NOMO-1 treated with dmso at 0.1 percent for 144 hours (cell line): ENCODE measurements at regions not wholly inside any gene's neighbourhood (a gene's known extent, or its start where the extent isn't known, plus 50 kb on each side); places are given as distances from the start of the nearest gene placed in this dataset.
"Not testable (repeated sequence)": the region's sequence is repeated elsewhere in the genome, so short reads cannot be mapped to it uniquely, and the experiment has no call there.

ENCODE experiments used
- DNase-seq: peaks from one replicate; lab custom pipeline; 2025; ENCODE audit not compliant: unreplicated experiment; lab: John Stamatoyannopoulos, UW

- DNase-seq: not testable (repeated sequence)
These were observed 669.7 kb downstream of the TYW1 start for GRCh38 chr7:67666359-67666758.

DNA sequence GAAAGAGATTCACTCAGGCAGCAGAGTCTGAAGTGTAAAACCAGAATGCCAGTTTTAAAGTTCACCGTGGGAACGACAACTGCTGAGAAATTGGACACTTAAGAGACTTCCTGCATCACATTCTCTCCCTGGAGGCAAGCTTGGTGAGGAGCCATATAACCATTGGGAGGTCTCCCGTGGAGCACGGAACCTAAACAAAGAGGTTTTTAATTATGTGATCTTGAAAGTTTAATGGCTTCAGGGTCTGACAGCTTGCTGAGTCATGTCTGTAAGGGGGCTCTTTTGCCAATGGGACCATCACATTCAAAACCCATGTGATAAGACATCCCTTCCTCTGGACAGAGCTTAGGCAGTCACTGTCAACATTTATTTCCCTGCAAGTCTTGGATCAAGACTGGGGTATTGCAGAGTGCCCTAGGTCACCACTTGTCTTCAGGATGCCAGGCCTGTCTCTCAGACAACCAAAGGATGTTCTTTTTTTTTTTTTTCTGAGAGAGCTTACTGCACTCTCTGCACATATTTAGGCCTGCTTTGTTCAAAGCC is 674.4 kb downstream of the TYW1 start:
- DNase-seq: no peak

GRCh38 chr7:67673861-67674260 is 677.2 kb downstream of the TYW1 start:
- DNase-seq: no peak

- DNase-seq: not testable (repeated sequence)
These were observed 678.2 kb downstream of the TYW1 start for GRCh38 chr7:67674862-67675261.

GRCh38 chr7:67675971-67676370 is 679.3 kb downstream of the TYW1 start:
- no peak for DNase-seq

DNA sequence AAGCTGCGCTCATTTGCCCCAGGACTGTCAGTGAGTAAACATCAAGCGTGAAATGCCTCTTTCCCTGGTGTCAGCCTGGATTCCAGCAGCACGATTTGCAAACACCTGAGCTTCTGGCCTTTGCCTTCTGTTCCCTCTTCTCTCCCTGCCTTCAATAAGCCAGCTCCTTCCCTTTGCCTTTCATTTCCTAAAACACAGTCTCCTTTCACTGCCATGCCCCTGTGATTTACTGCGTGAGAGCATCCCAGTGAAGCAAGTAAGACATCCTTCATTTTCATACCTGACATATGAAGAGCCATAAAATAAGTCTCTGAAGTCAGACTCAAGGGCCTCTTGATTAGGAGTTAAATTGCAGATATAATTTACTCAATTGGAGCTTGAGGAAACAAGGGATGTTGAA is 681.8 kb downstream of the TYW1 start:
- DNase-seq: no peak

DNA sequence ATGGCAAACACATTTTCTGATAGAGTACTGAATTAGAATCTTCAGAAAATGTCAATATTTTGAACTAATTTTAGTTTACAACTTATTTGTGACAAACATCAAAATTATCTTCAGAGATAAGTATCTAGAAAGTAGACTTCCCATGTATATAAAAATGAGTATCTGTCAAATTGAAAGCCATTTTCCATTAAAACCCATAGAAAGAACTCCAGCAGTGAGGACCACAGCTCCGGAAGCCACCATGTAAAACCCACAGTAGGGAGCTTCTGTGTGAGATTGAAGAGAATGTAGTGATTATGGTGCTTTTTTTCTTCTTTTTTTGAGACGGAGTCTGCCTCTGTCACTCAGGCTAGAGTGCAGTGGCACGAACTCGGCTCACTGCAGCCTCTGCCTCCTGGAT is 687.0 kb downstream of the TYW1 start:
- no peak for DNase-seq

GRCh38 chr7:67690700-67691099 is 694.1 kb downstream of the TYW1 start:
- no peak for DNase-seq

- no peak for DNase-seq
These were observed 695.8 kb downstream of the TYW1 start for GRCh38 chr7:67692425-67692824.

GRCh38 chr7:67696124-67696523 is 699.5 kb downstream of the TYW1 start:
- no peak for DNase-seq

DNA sequence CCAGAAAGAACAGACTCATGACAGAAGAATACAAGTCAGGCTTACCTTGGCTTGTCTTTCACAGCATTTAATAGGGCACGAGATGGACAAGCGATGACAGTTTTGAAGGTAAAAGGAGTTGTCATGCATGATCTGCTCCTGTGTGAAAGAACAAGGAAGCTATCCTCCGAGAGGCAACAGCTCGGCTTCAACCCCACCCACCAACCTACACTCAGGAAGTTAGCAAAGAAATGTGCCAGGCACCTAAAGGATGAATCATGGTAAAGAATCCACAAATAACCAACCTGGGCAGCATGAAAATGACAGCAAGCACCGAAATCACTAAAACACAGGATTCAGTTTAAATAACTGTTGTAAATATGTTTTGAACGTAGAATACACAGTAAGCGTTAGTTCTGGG is 700.2 kb downstream of the TYW1 start:
- no peak for DNase-seq

- no peak for DNase-seq
These were observed 701.7 kb downstream of the TYW1 start for GRCh38 chr7:67698354-67698753.

- DNase-seq: no peak
These were observed 709.2 kb downstream of the TYW1 start for GRCh38 chr7:67705850-67706249.

GRCh38 chr7:67711706-67712105 is 715.1 kb downstream of the TYW1 start:
- no peak for DNase-seq

DNA sequence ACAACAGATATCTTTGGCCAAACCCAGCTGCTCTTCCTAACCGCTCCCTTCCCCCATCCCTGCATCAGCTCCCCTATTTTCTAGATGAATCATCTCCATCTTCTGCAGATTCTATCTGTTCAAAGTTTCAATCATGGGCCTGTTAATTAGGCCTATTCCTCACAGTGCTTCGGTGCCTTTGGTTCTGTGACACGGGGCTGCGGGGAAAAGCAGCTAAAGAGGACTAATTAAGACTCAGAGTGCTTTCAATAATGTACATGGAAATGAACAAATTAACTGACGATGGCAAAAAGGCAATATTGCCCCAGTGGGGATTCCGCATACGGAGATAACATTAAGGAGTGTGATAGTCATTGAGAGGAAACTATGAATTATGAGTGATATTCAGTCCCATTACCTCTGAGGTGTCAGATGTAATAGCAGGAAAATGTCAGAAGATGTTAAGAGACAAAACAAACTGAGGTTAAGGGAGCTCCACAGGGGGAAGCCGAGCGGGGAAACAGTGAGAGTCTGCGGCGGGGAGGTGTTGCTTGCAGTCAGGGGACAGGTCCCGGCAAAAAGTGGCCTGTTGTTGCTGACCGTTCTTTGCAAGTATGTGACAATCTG is 716.9 kb downstream of the TYW1 start:
- no peak for DNase-seq

GRCh38 chr7:67716729-67717128 is 720.1 kb downstream of the TYW1 start:
- no peak for DNase-seq

DNA sequence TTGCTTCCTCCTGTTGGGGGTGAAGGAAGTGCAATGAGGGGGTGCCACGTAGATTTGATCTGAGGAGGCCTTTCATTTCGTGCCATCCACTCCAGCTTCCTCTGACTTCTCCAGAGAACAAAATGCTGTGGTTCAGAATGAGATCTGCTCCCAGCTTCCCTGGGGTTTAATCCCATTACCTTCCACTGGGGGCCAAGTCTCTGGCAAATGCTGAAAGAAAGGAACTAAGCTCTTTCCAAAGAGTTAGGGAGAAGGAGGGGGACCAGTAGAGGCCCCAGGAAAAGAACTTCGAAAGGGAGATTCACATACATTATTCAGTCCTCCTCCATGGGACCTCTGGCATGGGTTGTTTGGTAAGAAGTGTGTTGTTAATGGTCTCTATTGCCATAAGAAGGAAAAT is 727.0 kb downstream of the TYW1 start:
- DNase-seq: no peak

- DNase-seq: no peak
These were observed 727.8 kb downstream of the TYW1 start for GRCh38 chr7:67724435-67724834.

DNA sequence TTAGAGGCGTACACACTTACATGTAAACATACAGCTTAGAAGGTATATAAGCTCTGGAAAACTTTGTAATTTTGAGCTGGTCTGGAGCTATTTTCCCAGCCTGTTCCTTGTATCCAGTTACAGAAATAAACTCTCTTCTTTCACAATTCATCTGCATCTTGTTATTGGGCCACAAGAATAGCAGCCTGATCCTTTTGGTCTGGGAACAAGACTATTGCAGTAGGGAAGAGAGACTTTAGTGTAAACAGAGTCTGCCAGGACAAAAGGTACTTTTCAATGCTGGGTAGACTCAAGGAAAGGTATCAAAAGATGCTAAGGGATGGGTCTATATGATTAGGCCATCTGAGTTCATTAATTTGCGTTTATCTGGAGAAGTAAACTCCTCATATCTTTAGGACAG is 728.3 kb downstream of the TYW1 start:
- no peak for DNase-seq

- DNase-seq: no peak
These were observed 728.8 kb downstream of the TYW1 start for GRCh38 chr7:67725423-67725822.

DNA sequence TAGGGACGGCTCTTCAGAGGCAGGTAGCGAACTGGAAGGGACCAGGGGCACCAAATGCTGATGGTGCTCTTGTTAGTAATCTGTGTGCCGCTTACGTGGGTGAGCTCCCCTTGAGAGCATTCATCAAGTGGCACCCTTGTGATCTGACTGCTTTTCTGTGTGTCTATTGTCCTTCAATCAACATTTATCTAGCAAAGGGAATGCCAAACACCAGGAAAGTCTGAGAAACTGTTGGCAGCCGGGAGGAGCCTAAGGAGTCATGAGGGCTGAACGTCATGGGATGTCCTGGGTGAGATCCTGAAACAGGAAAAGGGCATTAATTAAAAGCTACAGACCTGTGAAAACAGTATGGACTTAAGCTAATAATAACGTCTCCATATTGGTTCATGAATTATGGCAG is 733.1 kb downstream of the TYW1 start:
- no peak for DNase-seq

DNA sequence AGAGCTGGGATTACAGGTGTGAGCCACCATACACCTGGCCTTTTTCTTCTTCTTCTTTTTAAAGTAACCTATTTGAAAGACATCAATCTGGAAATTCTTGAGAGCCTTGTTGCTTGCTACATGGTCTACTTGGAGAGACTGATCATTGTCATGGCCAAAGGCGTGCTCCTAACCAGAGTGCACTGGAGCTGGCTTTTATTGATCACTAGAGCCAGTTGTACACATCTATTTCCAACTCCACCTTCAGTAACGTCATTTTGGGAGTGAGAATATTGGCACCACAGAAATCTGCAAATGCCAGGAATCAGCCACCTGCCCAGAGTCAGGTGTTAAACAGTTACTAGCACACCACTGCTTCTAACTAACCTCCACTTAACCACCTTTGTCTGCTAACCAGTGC is 735.1 kb downstream of the TYW1 start:
- no peak for DNase-seq

DNA sequence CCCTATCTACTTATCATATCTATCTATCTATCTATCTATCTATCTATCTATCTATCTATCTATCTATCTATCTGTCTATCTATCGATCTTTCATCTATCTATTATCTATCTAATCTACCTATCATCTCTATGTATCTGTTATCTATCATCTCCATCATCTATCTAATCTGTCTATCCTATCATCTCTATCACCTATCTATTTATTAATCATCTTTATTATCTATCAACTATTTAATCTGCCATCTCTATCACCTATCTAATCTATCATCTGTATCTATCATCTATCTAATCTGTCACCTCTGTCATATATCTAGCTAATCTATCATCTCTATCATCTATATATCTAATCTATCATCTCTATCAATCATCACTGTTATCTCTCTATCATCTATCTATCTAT is 736.3 kb downstream of the TYW1 start:
- DNase-seq: no peak
